OCI-LY3 (cell line): ENCODE measurements at regions not wholly inside any gene's neighbourhood (a gene's known extent, or its start where the extent isn't known, plus 50 kb on each side); places are given as distances from the start of the nearest gene placed in this dataset.

Experiments used
- H2AFZ ChIP-seq: fragments of 200-600, 300-600 bp; shearing (Covaris generic); 2 replicates; pipeline ENCODE4 v1.6.0; 2014; ENCODE audit warnings: antibody characterized with exemption, low read depth, low read length
- H3K27ac ChIP-seq: fragments of 200-600, 300-600 bp; sonication (generic); 2 replicates; pipeline ENCODE4 v1.5.1; 2014; ENCODE audit warnings: mild to moderate bottlenecking, low read length, moderate library complexity, mixed read lengths
- H3K27me3 ChIP-seq: fragments of 200-600, 300-600 bp; sonication (generic); 2 replicates; pipeline ENCODE4 v1.6.1; 2014; ENCODE audit warnings: low read depth, low read length, mixed read lengths
- H3K36me3 ChIP-seq: fragments of 200-600, 300-600 bp; sonication (generic); replicated peaks from 2 replicates; pipeline ENCODE3; 2014; ENCODE audit warnings: low read depth, low read length, mixed read lengths
- H3K4me1 ChIP-seq: fragments of 300-600, 200-600 bp; sonication (generic); 2 replicates; pipeline ENCODE4 v1.6.1; 2014; ENCODE audit warnings: low read length, mixed read lengths
- H3K4me2 ChIP-seq: fragments of 200-600, 300-600 bp; sonication (generic); 2 replicates; pipeline ENCODE4 v1.6.1; 2014; ENCODE audit warnings: low read length, mixed read lengths
- H3K4me3 ChIP-seq: fragments of 300-600, 200-600 bp; sonication (generic); 2 replicates; pipeline ENCODE4 v1.5.1; 2014; ENCODE audit warnings: antibody characterized with exemption, mild to moderate bottlenecking, low read length, moderate library complexity
- H3K79me2 ChIP-seq: fragments of 300-600, 200-600 bp; shearing (Covaris generic); 2 replicates; pipeline ENCODE4 v1.6.1; 2014; ENCODE audit warnings: mild to moderate bottlenecking, low read length, mixed read lengths
- H3K9ac ChIP-seq: fragments of 300-600, 200-600 bp; shearing (Covaris generic); 2 replicates; pipeline ENCODE4 v1.6.0; 2014; ENCODE audit warnings: mild to moderate bottlenecking, low read length, moderate library complexity
- H3K9me3 ChIP-seq: fragments of 200-600, 300-600 bp; shearing (Covaris generic); 2 replicates; pipeline ENCODE4 v1.6.1; 2014; ENCODE audit warnings: low read length, mixed read lengths; ENCODE audit not compliant: insufficient read depth
- H4K20me1 ChIP-seq: fragments of 200-600, 300-600 bp; sonication (generic); 2 replicates; pipeline ENCODE4 v1.6.1; 2016; ENCODE audit warnings: low read length, mixed read lengths; ENCODE audit not compliant: insufficient read depth
- CTCF ChIP-seq: fragments of 200-600, 300-600 bp; sonication (generic); IDR thresholded peaks from 2 replicates; pipeline ENCODE4 v1.5.1; 2014; ENCODE audit warnings: antibody characterized with exemption, low read length, low read depth
- EZH2phosphoT487 ChIP-seq: fragments of 200-600 bp; shearing (Covaris generic); IDR thresholded peaks from 2 replicates; pipeline ENCODE4 v1.6.1; 2018; ENCODE audit warnings: antibody characterized with exemption, mixed run types, low read depth

DNA sequence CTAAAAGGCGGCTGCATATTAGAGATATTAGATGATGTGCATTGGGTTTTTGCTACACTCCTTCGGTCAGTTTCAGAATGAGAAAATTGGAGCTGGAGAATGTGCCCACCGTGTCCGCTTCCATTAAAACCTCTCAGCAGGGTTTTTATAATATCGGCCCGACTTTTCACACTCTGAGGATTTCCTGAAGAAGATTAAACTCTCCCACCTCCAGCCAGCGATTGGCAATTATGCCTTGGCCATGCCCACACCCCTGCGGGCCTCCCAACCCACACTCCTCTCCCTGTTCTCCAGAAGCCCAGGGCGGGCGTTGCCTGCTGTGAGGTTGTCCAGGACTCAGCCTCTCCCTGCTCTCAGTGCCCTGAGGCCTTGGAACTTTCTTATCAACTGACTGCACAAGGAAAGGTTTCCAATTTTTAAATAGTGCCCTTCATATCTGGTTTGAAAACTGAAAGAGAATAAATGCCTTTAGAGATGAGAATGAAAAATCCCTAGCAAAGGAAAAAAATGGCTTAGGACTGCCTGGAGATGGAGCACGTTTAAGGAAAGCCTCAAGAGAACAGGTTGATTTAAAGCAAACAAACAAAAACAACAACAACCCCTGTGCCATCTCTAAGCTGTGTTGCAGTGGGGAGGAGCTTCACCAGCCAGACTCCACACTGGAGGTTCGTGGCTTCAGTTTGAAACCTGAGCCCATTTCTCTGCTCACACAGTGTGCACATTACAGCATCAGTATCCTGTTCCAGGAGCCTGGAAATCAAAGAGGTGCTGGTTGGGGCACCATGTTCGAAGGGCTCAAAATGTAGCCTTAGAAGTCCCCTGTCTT lies 292.9 kb downstream of the NSG2 start:
- H3K27ac ChIP-seq, result no peak overlapping the region
- no peaks in the 10 kb centered on the region for H3K9me3 ChIP-seq
- no peaks in the 10 kb centered on the region for H3K36me3 ChIP-seq
- H3K9ac ChIP-seq, result no peak overlapping the region
- TF ChIP-seq EZH2phosphoT487, result no peak
- TF ChIP-seq CTCF, result no peak
- H3K79me2 ChIP-seq, result no peaks in the 10 kb centered on the region
- no peak overlapping the region for H2AFZ ChIP-seq
- no peak overlapping the region for H3K4me2 ChIP-seq
- H3K27me3 ChIP-seq, result peaks cover 34% of the 10 kb centered on the region
- peaks cover 8% of the 10 kb centered on the region for H3K4me1 ChIP-seq
- no peak overlapping the region for H3K4me3 ChIP-seq
- no peaks in the 10 kb centered on the region for H4K20me1 ChIP-seq

DNA sequence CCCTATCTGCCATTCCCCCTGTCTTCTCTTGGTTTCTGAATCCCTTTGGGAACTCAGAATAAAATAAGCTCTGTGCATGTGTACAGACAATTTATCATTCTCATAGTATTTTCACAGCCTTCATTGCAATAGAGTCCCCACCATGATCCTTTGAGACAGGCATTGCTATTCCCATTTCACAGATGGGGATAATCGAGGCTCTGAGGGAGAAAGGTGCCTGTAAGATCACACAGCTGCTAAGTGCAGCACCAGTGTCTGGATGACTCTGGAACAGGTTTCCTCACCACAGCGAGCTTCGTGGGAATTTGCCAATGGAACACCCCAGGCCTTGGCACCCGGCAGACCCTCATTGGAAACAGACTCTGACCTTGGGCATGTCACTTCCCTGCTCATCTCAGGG lies 293.6 kb downstream of the NSG2 start:
- Histone ChIP-seq H4K20me1 (no peaks in the 10 kb centered on the region), H3K4me2 (no peak overlapping the region), H3K27ac (no peak overlapping the region), H3K4me1 (peaks cover 8% of the 10 kb centered on the region), H3K79me2 (no peaks in the 10 kb centered on the region), H3K4me3 (no peak overlapping the region), H3K9ac (no peak overlapping the region), H2AFZ (no peak overlapping the region), H3K36me3 (no peaks in the 10 kb centered on the region), H3K27me3 (peaks cover 34% of the 10 kb centered on the region), H3K9me3 (no peaks in the 10 kb centered on the region)
- TF ChIP-seq CTCF (no peak), EZH2phosphoT487 (no peak)

DNA sequence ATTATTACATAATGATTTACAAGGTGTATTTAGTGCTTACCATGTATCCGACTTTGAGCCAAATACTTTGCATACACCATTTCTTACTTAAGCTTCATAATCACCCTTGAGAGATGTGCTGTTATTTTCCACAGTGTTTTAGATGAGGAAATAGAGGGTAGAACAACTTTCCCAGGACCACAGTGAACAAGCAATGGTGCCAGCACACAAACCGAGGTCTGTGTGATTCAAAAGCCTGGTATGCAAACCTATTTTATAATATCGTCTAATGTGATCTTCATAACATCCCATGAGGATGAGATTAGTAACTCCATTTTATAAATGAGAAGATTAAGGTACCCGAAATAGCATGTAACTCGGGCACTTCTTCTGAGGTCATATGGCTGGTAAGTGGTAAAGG lies 294.7 kb downstream of the NSG2 start:
- no peak overlapping the region for H3K4me3 ChIP-seq
- TF ChIP-seq CTCF (no peak), EZH2phosphoT487 (no peak)

DNA sequence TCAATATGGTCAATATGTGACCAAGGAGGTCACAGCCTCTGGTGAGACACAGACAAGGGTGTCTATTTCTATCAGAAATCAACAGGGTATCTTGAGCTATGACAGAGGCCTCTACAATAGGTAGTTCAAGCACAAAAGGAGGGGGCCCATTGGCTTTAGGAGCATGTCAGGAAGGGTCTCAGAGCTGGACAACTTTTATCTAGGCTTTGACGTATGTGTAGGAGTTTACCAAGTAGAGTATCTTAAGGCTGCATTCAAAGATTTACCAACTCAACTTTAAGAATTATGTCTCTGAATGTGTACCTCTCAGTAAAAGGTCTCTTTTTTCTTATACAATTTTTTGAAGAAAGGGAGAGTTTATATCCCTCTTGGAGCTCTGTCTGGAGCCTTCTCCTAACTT lies 297.2 kb downstream of the NSG2 start:
- Histone ChIP-seq H3K4me3 (no peak overlapping the region), H3K27ac (no peak overlapping the region), H3K79me2 (no peaks in the 10 kb centered on the region), H3K9me3 (no peaks in the 10 kb centered on the region), H4K20me1 (no peaks in the 10 kb centered on the region), H3K36me3 (no peaks in the 10 kb centered on the region), H3K27me3 (peaks cover 25% of the 10 kb centered on the region), H2AFZ (no peak overlapping the region), H3K4me2 (no peak overlapping the region), H3K9ac (no peak overlapping the region), H3K4me1 (no peaks in the 10 kb centered on the region)
- TF ChIP-seq CTCF (no peak), EZH2phosphoT487 (no peak)

More for the DNA sequence above, 294.7 kb downstream of the NSG2 start:
- H3K9ac ChIP-seq, result no peak overlapping the region
- H3K27ac ChIP-seq, result no peak overlapping the region
- H3K4me2 ChIP-seq, result no peak overlapping the region
- H3K9me3 ChIP-seq, result no peaks in the 10 kb centered on the region
- no peaks in the 10 kb centered on the region for H4K20me1 ChIP-seq
- peaks cover 8% of the 10 kb centered on the region for H3K4me1 ChIP-seq
- no peaks in the 10 kb centered on the region for H3K79me2 ChIP-seq
- H2AFZ ChIP-seq, result no peak overlapping the region
- H3K36me3 ChIP-seq, result no peaks in the 10 kb centered on the region
- peaks cover 34% of the 10 kb centered on the region for H3K27me3 ChIP-seq
